ENCODE measurements at regions not wholly inside any gene's neighbourhood (a gene's known extent, or its start where the extent isn't known, plus 50 kb on each side); places are given as distances from the start of the nearest gene placed in this dataset.

DNA sequence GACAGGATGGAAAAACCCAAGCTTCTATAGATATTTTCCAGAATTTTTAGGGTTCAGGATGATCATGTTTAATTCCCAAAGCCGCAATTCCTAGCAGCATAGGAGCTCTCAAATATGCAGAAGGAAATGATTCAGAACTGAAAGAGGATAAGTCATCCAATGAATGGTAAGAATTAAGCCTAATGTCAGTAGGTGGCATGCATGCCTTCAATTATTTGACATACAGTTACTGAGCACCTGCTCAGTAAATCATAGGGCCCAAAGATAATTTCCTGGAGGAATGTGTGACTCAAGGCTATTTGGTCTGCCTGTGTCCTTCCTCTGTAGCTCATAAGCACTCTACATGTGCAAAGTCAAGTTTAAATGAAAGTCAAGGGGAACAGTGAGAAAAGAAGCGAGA lies 116.8 kb upstream of the SLC38A4 start:
- Histone ChIP-seq H3F3A (ENCODE audit: low read length, unreplicated experiment) (peaks cover 10% of the 10 kb centered on the region), H3K79me2 (ENCODE audit: low read length) (no peaks in the 10 kb centered on the region), H3K9me2 (replicated peaks; ENCODE audit: low read length) (no peaks in the 10 kb centered on the region), H3K9ac (ENCODE audit: low read length) (no peak overlapping the region), H2AFZ (ENCODE audit: low read length) (no peak overlapping the region), H3K36me3 (ENCODE audit: low read depth, low read length) (no peaks in the 10 kb centered on the region), H3K4me2 (ENCODE audit: low read length) (peak overlapping the region; percentile 9; the same call in 1 of the 2 replicates), H3K27ac (ENCODE audit: low read length) (peak overlapping the region; percentile 17), H3K9me3 (ENCODE audit: low read length) (no peaks in the 10 kb centered on the region), H4K20me1 (ENCODE audit: low read length) (no peaks in the 10 kb centered on the region), H3K4me3 (ENCODE audit: low read length) (no peak overlapping the region), H3K27me3 (ENCODE audit: low read length) (no peaks in the 10 kb centered on the region), H3K4me1 (ENCODE audit: insufficient read depth, low read length) (peaks cover 62% of the 10 kb centered on the region)
- CTCF ChIA-PET, result interaction anchor here (0.6 to 1.4 kb wide), 4 partner anchors 42 to 605 kb away, joined by 3 to 9 read pairs (median 6); no protein-coding TSS in a partner anchor
- BruUV-seq (replicated peaks), result no TSS peak
- DNase-seq (peak; percentile 91), ATAC-seq (peak; percentile 77)
- no peak for TF ChIP-seq EZH2 (IDR thresholded peaks at IDR 0.05; ENCODE audit: low read length, unreplicated experiment)
- TF ChIP-seq, protein P1, sequence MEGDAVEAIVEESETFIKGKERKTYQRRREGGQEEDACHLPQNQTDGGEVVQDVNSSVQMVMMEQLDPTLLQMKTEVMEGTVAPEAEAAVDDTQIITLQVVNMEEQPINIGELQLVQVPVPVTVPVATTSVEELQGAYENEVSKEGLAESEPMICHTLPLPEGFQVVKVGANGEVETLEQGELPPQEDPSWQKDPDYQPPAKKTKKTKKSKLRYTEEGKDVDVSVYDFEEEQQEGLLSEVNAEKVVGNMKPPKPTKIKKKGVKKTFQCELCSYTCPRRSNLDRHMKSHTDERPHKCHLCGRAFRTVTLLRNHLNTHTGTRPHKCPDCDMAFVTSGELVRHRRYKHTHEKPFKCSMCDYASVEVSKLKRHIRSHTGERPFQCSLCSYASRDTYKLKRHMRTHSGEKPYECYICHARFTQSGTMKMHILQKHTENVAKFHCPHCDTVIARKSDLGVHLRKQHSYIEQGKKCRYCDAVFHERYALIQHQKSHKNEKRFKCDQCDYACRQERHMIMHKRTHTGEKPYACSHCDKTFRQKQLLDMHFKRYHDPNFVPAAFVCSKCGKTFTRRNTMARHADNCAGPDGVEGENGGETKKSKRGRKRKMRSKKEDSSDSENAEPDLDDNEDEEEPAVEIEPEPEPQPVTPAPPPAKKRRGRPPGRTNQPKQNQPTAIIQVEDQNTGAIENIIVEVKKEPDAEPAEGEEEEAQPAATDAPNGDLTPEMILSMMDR (conservative IDR thresholded peaks at IDR 0.05; ENCODE audit: low read depth, low read length), result peak; percentile 42
- no peak for TF ChIP-seq EZH2phosphoT487 (IDR thresholded peaks at IDR 0.05; ENCODE audit: borderline replicate concordance, low read length)
- intact Hi-C loops (cut with micrococcal nuclease), result loop anchor here (1.0 to 5.0 kb wide), 2 partner anchors 79 to 555 kb away; no protein-coding TSS in a partner anchor
- POLR2A ChIA-PET (ENCODE audit: unreplicated experiment), result interaction anchor here (0.5 to 0.8 kb wide), 4 partner anchors 10 to 504 kb away, joined by 4 to 6 read pairs (median 4); no protein-coding TSS in a partner anchor

DNA sequence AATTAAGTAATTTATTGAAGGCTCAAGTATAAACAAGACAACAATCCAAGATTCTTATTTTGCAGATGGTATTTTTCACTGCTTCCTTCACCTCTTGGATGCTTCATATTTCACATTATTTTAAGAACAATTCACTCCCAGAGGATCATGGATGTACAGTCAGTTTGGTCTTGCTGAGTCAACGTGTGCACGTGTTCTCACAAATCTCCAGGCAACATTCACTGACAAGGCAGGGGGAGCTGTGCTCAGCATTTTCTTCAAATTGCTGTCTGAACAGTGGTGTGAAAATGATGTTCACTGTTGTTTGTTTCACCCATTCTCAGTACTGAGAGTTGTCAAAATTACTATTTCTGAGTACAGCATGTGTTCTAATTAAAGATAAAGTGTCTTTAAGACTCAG lies 118.3 kb upstream of the SLC38A4 start:
- H3K9ac ChIP-seq (ENCODE audit: low read length), result no peak overlapping the region
- ChIA-PET CTCF (interaction anchor here (0.6 kb wide), 2 partner anchors 303 to 819 kb away, joined by 4 read pairs; no protein-coding TSS in a partner anchor), POLR2A (ENCODE audit: unreplicated experiment) (no interaction called here)
- H4K20me1 ChIP-seq (ENCODE audit: low read length), result no peaks in the 10 kb centered on the region
- intact Hi-C loops (cut with micrococcal nuclease), result loop anchor here (5.0 kb wide), 1 partner anchor 557 kb away; no protein-coding TSS in a partner anchor
- H3F3A ChIP-seq (ENCODE audit: low read length, unreplicated experiment), result peaks cover 10% of the 10 kb centered on the region
- no peak overlapping the region for H3K4me2 ChIP-seq (ENCODE audit: low read length)
- ATAC-seq, result no peak
- no peaks in the 10 kb centered on the region for H3K9me3 ChIP-seq (ENCODE audit: low read length)
- H2AFZ ChIP-seq (ENCODE audit: low read length), result no peak overlapping the region
- peaks cover 50% of the 10 kb centered on the region for H3K4me1 ChIP-seq (ENCODE audit: insufficient read depth, low read length)
- H3K79me2 ChIP-seq (ENCODE audit: low read length), result no peaks in the 10 kb centered on the region
- no peaks in the 10 kb centered on the region for H3K9me2 ChIP-seq (replicated peaks; ENCODE audit: low read length)
- H3K27ac ChIP-seq (ENCODE audit: low read length), result no peak overlapping the region
- no TSS peak for BruUV-seq (replicated peaks)
- H3K27me3 ChIP-seq (ENCODE audit: low read length), result no peaks in the 10 kb centered on the region
- DNase-seq, result peak; percentile 64
- H3K4me3 ChIP-seq (ENCODE audit: low read length), result no peak overlapping the region
- H3K36me3 ChIP-seq (ENCODE audit: low read depth, low read length), result no peaks in the 10 kb centered on the region
- TF ChIP-seq EZH2 (IDR thresholded peaks at IDR 0.05; ENCODE audit: low read length, unreplicated experiment) (no peak), EZH2phosphoT487 (IDR thresholded peaks at IDR 0.05; ENCODE audit: borderline replicate concordance, low read length) (no peak)
- TF ChIP-seq, protein P1 (conservative IDR thresholded peaks at IDR 0.05; ENCODE audit: low read depth, low read length), result peak; percentile 47

DNA sequence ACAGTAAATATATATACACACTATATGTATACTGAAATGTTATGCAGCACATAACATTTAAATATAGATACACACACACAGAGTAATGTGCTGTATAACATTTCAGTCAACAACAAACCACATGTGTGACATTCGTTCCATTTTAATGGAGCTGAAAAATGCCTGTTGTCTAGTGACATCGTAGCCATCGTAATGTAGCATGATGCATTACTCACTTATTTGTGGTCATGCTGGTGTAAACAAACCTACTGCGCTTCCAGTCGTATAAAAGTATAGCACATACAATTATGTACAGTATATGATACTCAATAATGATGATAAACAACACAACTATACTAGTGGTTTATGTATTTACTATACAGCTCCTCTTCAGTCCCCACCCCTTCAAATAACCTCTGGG lies 119.0 kb upstream of the SLC38A4 start:
- Histone ChIP-seq H3K9ac (ENCODE audit: low read length) (no peak overlapping the region), H3K79me2 (ENCODE audit: low read length) (no peaks in the 10 kb centered on the region), H3K9me3 (ENCODE audit: low read length) (no peaks in the 10 kb centered on the region), H3K27me3 (ENCODE audit: low read length) (no peaks in the 10 kb centered on the region), H3F3A (ENCODE audit: low read length, unreplicated experiment) (peaks cover 10% of the 10 kb centered on the region), H3K4me1 (ENCODE audit: insufficient read depth, low read length) (peaks cover 54% of the 10 kb centered on the region), H3K4me2 (ENCODE audit: low read length) (no peak overlapping the region), H2AFZ (ENCODE audit: low read length) (no peak overlapping the region), H3K36me3 (ENCODE audit: low read depth, low read length) (no peaks in the 10 kb centered on the region), H3K27ac (ENCODE audit: low read length) (no peak overlapping the region), H3K9me2 (replicated peaks; ENCODE audit: low read length) (no peaks in the 10 kb centered on the region), H3K4me3 (ENCODE audit: low read length) (no peak overlapping the region), H4K20me1 (ENCODE audit: low read length) (no peaks in the 10 kb centered on the region)
- ATAC-seq (no peak), DNase-seq (peak; percentile 62)
- ChIA-PET POLR2A (ENCODE audit: unreplicated experiment) (interaction anchor here (0.6 kb wide), 1 partner anchor 795 kb away, joined by 3 read pairs; no protein-coding TSS in a partner anchor), CTCF (interaction anchor here (0.6 kb wide), 1 partner anchor 820 kb away, joined by 4 read pairs; no protein-coding TSS in a partner anchor)
- intact Hi-C loops (cut with micrococcal nuclease), result loop anchor here (5.0 kb wide), 1 partner anchor 557 kb away; no protein-coding TSS in a partner anchor
- BruUV-seq (replicated peaks), result no TSS peak
- no peak for TF ChIP-seq EZH2phosphoT487 (IDR thresholded peaks at IDR 0.05; ENCODE audit: borderline replicate concordance, low read length)
- TF ChIP-seq, protein P1 (conservative IDR thresholded peaks at IDR 0.05; ENCODE audit: low read depth, low read length), result no peak
- no peak for TF ChIP-seq EZH2 (IDR thresholded peaks at IDR 0.05; ENCODE audit: low read length, unreplicated experiment)

All from PC-3 (cell line).